ENCODE measurements at regions not wholly inside any gene's neighbourhood (a gene's known extent, or its start where the extent isn't known, plus 50 kb on each side); places are given as distances from the start of the nearest gene placed in this dataset.

- no peak for DNase-seq
- no peak overlapping the region for H3K9ac ChIP-seq (ENCODE audit: low read length)
- H3K9me2 ChIP-seq (replicated peaks; ENCODE audit: insufficient read depth, low read length) = no peaks in the 10 kb centered on the region
- no peaks in the 10 kb centered on the region for H3K27me3 ChIP-seq (replicated peaks; ENCODE audit: insufficient read depth, low read length)
- TF ChIP-seq EZH2 (optimal IDR thresholded peaks at IDR 0.05; ENCODE audit: low read depth, low read length) (no peak), CTCF (IDR thresholded peaks at IDR 0.05; ENCODE audit: low read length) (no peak), EZH2phosphoT487 (IDR thresholded peaks at IDR 0.05; ENCODE audit: low read length) (no peak)
- no peak overlapping the region for H3K27ac ChIP-seq (ENCODE audit: low read length)
- H4K20me1 ChIP-seq (ENCODE audit: insufficient read depth, low read length) = no peaks in the 10 kb centered on the region
- H3F3A ChIP-seq (ENCODE audit: insufficient read depth, low read length) = no peaks in the 10 kb centered on the region
- no peak overlapping the region for H3K4me2 ChIP-seq (ENCODE audit: low read depth, low read length)
- H2AFZ ChIP-seq (ENCODE audit: low read length) = no peak overlapping the region
- no peak overlapping the region for H3K4me3 ChIP-seq (ENCODE audit: low read length)
- no peaks in the 10 kb centered on the region for H3K9me3 ChIP-seq (replicated peaks; ENCODE audit: insufficient read depth, low read length)
- H3K4me1 ChIP-seq (ENCODE audit: low read length) = no peaks in the 10 kb centered on the region
- no peaks in the 10 kb centered on the region for H3K36me3 ChIP-seq (replicated peaks; ENCODE audit: insufficient read depth, low read length)
- no peaks in the 10 kb centered on the region for H3K79me2 ChIP-seq (ENCODE audit: low read length)
These were observed 208.4 kb downstream of the CENPW start for GRCh38 chr6:126548300-126548699.

- Histone ChIP-seq H4K20me1 (ENCODE audit: insufficient read depth, low read length) (no peaks in the 10 kb centered on the region), H3F3A (ENCODE audit: insufficient read depth, low read length) (no peaks in the 10 kb centered on the region), H3K4me2 (ENCODE audit: low read depth, low read length) (no peak overlapping the region), H2AFZ (ENCODE audit: low read length) (no peak overlapping the region), H3K9me2 (replicated peaks; ENCODE audit: insufficient read depth, low read length) (no peaks in the 10 kb centered on the region), H3K4me1 (ENCODE audit: low read length) (no peaks in the 10 kb centered on the region), H3K36me3 (replicated peaks; ENCODE audit: insufficient read depth, low read length) (no peaks in the 10 kb centered on the region), H3K27me3 (replicated peaks; ENCODE audit: insufficient read depth, low read length) (no peaks in the 10 kb centered on the region), H3K9me3 (replicated peaks; ENCODE audit: insufficient read depth, low read length) (no peaks in the 10 kb centered on the region), H3K9ac (ENCODE audit: low read length) (no peak overlapping the region), H3K4me3 (ENCODE audit: low read length) (no peak overlapping the region), H3K79me2 (ENCODE audit: low read length) (no peaks in the 10 kb centered on the region), H3K27ac (ENCODE audit: low read length) (no peak overlapping the region)
- DNase-seq = no peak
- no peak for TF ChIP-seq CTCF (IDR thresholded peaks at IDR 0.05; ENCODE audit: low read length)
- no peak for TF ChIP-seq EZH2 (optimal IDR thresholded peaks at IDR 0.05; ENCODE audit: low read depth, low read length)
- TF ChIP-seq EZH2phosphoT487 (IDR thresholded peaks at IDR 0.05; ENCODE audit: low read length) = no peak
These were observed 210.4 kb downstream of the CENPW start for GRCh38 chr6:126550323-126550722.

- Histone ChIP-seq H3K4me1 (ENCODE audit: low read length) (no peaks in the 10 kb centered on the region), H3K27ac (ENCODE audit: low read length) (no peak overlapping the region), H3K27me3 (replicated peaks; ENCODE audit: insufficient read depth, low read length) (no peaks in the 10 kb centered on the region), H3K79me2 (ENCODE audit: low read length) (no peaks in the 10 kb centered on the region), H3K9me2 (replicated peaks; ENCODE audit: insufficient read depth, low read length) (no peaks in the 10 kb centered on the region), H3K4me3 (ENCODE audit: low read length) (no peak overlapping the region), H3K36me3 (replicated peaks; ENCODE audit: insufficient read depth, low read length) (no peaks in the 10 kb centered on the region), H2AFZ (ENCODE audit: low read length) (no peak overlapping the region), H3F3A (ENCODE audit: insufficient read depth, low read length) (no peaks in the 10 kb centered on the region), H3K9me3 (replicated peaks; ENCODE audit: insufficient read depth, low read length) (no peaks in the 10 kb centered on the region), H3K9ac (ENCODE audit: low read length) (no peak overlapping the region), H3K4me2 (ENCODE audit: low read depth, low read length) (no peak overlapping the region), H4K20me1 (ENCODE audit: insufficient read depth, low read length) (no peaks in the 10 kb centered on the region)
- TF ChIP-seq CTCF (IDR thresholded peaks at IDR 0.05; ENCODE audit: low read length) = no peak
- TF ChIP-seq EZH2 (optimal IDR thresholded peaks at IDR 0.05; ENCODE audit: low read depth, low read length) = no peak
- no peak for TF ChIP-seq EZH2phosphoT487 (IDR thresholded peaks at IDR 0.05; ENCODE audit: low read length)
- DNase-seq = no peak
These were observed 211.9 kb downstream of the CENPW start for GRCh38 chr6:126551832-126552231.
